PC-9 (cell line): ENCODE measurements at regions not wholly inside any gene's neighbourhood (a gene's known extent, or its start where the extent isn't known, plus 50 kb on each side); places are given as distances from the start of the nearest gene placed in this dataset.

Experiments used
- BruUV-seq: library from RNA; stranded (reverse); fragments of 400-500 nt; replicated peaks from 2 replicates; lab custom pipeline; 2021; lab: Mats Ljungman, UMichigan
- CTCF ChIA-PET: fragments of 300-600 bp; sonication (Branson Sonifier 250); formaldehyde crosslinking; loops from one replicate; lab custom pipeline; 2022; ENCODE audit warnings: antibody characterized with exemption; lab: Charles Lee
- POLR2A ChIA-PET: fragments of 300-600 bp; sonication (Branson Sonifier 250); formaldehyde crosslinking; loops from one replicate; lab custom pipeline; 2022; ENCODE audit warnings: antibody characterized with exemption; ENCODE audit not compliant: unreplicated experiment; lab: Charles Lee
- DNase-seq, 2 experiments: peaks; one replicate each; pipeline versions ENCODE4 v3.0.0 to v3.0.0-alpha.2; 2015 to 2022; ENCODE audit warnings: mixed read lengths in 1 of 2
- H2AFZ ChIP-seq: fragments of 200-600 bp; sonication (generic); 2 replicates; pipeline ENCODE4 v1.8.1; 2017; ENCODE audit warnings: antibody characterized with exemption
- H3F3A ChIP-seq: fragments of 200-600 bp; sonication (generic); 2 replicates; pipeline ENCODE4 v1.8.1; 2017; ENCODE audit warnings: antibody characterized with exemption, mild to moderate bottlenecking, low read depth; ENCODE audit not compliant: insufficient read depth
- H3K27ac ChIP-seq: fragments of 200-600 bp; sonication (generic); 2 replicates; pipeline ENCODE4 v1.6.1; 2016; ENCODE audit warnings: mixed run types
- H3K27me3 ChIP-seq: fragments of 200-600 bp; sonication (generic); 2 replicates; pipeline ENCODE4 v1.6.1; 2016; ENCODE audit warnings: low read depth, mixed run types; ENCODE audit not compliant: insufficient read depth
- H3K36me3 ChIP-seq: fragments of 200-600 bp; sonication (generic); 2 replicates; pipeline ENCODE4 v1.6.1; 2016; ENCODE audit warnings: low read depth, mixed run types
- H3K4me1 ChIP-seq: fragments of 200-600 bp; sonication (generic); replicated peaks from 2 replicates; pipeline ENCODE4 v1.6.1; 2016; ENCODE audit warnings: mixed run types; ENCODE audit not compliant: insufficient read depth
- H3K4me2 ChIP-seq: fragments of 200-600 bp; sonication (generic); 2 replicates; pipeline ENCODE4 v1.6.1; 2017; ENCODE audit warnings: mixed run types
- H3K4me3 ChIP-seq: fragments of 200-600 bp; sonication (generic); 2 replicates; pipeline ENCODE4 v1.6.1; 2016; ENCODE audit warnings: mixed run types
- H3K79me2 ChIP-seq: fragments of 200-600 bp; sonication (generic); 2 replicates; pipeline ENCODE4 v1.6.1; 2017; ENCODE audit warnings: low read depth, mixed run types
- H3K9me2 ChIP-seq: fragments of 200-600 bp; sonication (generic); 2 replicates; pipeline ENCODE4 v1.8.1; 2017; ENCODE audit warnings: mild to moderate bottlenecking; ENCODE audit not compliant: insufficient read depth
- H3K9me3 ChIP-seq: fragments of 200-600 bp; sonication (generic); 2 replicates; pipeline ENCODE4 v1.8.1; 2016; ENCODE audit warnings: low read depth; ENCODE audit not compliant: insufficient read depth
- H4K20me1 ChIP-seq: fragments of 200-600 bp; sonication (generic); 2 replicates; pipeline ENCODE4 v1.8.1; 2017; ENCODE audit not compliant: insufficient read depth
- EZH2 ChIP-seq: fragments of 200-600 bp; sonication (generic); IDR thresholded peaks from 2 replicates; pipeline ENCODE4 v1.8.0; 2017; ENCODE audit warnings: antibody characterized with exemption, low read depth
- intact Hi-C: fragments of 100-400 bp; cut with micrococcal nuclease; formaldehyde crosslinking; loops from one replicate; pipeline ENCODE4 v1.10.0; 2022; ENCODE audit not compliant: unreplicated experiment
- TF ChIP-seq, protein P1 (sequence below): fragments of 200-600 bp; sonication (generic); conservative IDR thresholded peaks from 2 replicates; pipeline ENCODE4 v1.6.1; 2017; ENCODE audit warnings: mixed run types, antibody characterized with exemption, mild to moderate bottlenecking, moderate library complexity

DNA sequence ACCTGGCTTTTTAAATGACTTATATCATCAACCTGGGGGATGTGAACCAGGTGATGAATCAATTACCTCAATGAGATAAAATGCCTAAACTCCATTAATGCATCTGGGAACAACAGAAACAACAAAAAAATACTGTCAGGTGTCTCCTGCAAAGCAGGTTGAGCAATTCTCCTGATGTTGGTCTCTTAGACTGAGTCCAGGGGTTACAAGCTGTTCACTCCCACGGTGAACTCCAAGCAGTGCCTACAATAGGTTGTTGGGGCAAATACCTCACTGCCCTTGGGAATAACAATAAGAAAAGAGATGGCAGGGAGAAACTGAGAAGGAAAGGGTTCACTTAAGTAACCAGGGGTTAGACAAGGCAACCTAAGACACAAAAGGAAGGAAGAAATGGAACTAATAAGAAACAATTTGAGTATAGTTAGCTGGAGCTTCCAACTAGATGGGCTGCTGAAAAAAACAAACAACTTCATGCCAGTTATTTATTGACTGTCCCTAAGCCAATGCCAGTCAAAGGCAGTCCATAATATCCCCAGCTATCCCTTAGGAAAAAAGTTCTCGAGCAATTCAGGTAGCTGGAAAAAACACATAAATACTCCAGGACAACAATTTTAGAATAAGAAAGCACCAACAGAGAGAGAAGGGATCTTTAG lies 97.6 kb upstream of the MAGI3 start:
- DNase-seq, result no peak
- CTCF ChIA-PET, result no interaction called here
- no TSS peak for BruUV-seq

DNA sequence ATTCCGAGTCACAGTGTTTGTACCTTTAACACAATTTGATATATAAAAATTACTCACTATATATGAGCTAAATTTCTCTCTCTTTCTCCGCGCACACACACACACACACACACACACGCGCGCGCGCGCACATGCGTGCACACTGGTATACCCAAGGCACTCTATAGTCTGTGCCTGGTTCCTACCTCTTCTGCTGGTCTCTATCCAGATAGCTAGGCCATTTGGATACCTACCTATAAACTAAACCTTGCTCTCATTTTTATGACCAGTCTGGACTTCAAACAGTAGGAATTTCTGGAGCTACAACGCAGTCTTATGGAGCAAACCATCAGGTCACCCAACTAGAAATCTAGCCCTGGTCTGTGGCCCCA lies 97.1 kb upstream of the MAGI3 start:
- H2AFZ ChIP-seq, result no peak overlapping the region
- H3K36me3 ChIP-seq, result no peaks in the 10 kb centered on the region
- H3K79me2 ChIP-seq, result no peaks in the 10 kb centered on the region
- no peaks in the 10 kb centered on the region for H3K4me1 ChIP-seq
- H3K27me3 ChIP-seq, result no peaks in the 10 kb centered on the region
- no peaks in the 10 kb centered on the region for H3K9me3 ChIP-seq
- no peaks in the 10 kb centered on the region for H3K9me2 ChIP-seq
- DNase-seq, result no peak
- H3K4me3 ChIP-seq, result no peak overlapping the region
- POLR2A ChIA-PET, result no interaction called here
- no peak overlapping the region for H3K4me2 ChIP-seq
- no peak overlapping the region for H3K27ac ChIP-seq
- no peaks in the 10 kb centered on the region for H4K20me1 ChIP-seq
- CTCF ChIA-PET, result no interaction called here
- TF ChIP-seq EZH2, result no peak
- TF ChIP-seq, protein P1, sequence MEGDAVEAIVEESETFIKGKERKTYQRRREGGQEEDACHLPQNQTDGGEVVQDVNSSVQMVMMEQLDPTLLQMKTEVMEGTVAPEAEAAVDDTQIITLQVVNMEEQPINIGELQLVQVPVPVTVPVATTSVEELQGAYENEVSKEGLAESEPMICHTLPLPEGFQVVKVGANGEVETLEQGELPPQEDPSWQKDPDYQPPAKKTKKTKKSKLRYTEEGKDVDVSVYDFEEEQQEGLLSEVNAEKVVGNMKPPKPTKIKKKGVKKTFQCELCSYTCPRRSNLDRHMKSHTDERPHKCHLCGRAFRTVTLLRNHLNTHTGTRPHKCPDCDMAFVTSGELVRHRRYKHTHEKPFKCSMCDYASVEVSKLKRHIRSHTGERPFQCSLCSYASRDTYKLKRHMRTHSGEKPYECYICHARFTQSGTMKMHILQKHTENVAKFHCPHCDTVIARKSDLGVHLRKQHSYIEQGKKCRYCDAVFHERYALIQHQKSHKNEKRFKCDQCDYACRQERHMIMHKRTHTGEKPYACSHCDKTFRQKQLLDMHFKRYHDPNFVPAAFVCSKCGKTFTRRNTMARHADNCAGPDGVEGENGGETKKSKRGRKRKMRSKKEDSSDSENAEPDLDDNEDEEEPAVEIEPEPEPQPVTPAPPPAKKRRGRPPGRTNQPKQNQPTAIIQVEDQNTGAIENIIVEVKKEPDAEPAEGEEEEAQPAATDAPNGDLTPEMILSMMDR, result no peak
- intact Hi-C loops, result no loop called here
- BruUV-seq, result no TSS peak
- no peaks in the 10 kb centered on the region for H3F3A ChIP-seq

More for the DNA sequence above, 97.6 kb upstream of the MAGI3 start:
- Histone ChIP-seq H3K4me2 (no peak overlapping the region), H3K9me3 (no peaks in the 10 kb centered on the region), H3K27ac (no peak overlapping the region), H3K36me3 (no peaks in the 10 kb centered on the region), H3K4me1 (no peaks in the 10 kb centered on the region), H3K9me2 (no peaks in the 10 kb centered on the region), H3F3A (no peaks in the 10 kb centered on the region), H3K4me3 (no peak overlapping the region), H2AFZ (no peak overlapping the region), H4K20me1 (no peaks in the 10 kb centered on the region), H3K79me2 (no peaks in the 10 kb centered on the region), H3K27me3 (no peaks in the 10 kb centered on the region)
- no peak for TF ChIP-seq EZH2
- TF ChIP-seq, protein P1, result no peak
- POLR2A ChIA-PET, result no interaction called here
- intact Hi-C loops, result no loop called here

DNA sequence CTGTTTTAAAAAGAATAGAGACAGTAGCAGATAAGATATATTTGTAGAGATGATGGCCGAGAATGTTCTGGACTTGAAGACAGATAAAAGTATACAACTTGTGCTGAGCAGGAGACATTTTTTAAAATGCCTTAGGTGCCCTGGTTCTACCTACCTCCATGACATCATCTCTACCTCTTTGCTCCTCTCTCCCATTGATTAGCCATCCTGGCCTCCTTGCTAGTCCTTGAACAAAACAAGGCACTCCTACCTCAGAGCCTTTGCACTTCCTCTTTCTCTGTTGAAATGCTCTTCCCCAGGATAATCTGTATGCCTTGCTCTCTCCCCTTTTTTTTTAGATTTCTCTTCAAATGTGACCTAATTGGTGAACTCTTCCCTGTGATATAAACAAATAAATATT lies 92.6 kb upstream of the MAGI3 start:
- Histone ChIP-seq H3K4me1 (no peaks in the 10 kb centered on the region), H3K27me3 (no peaks in the 10 kb centered on the region), H3K4me2 (no peak overlapping the region), H3K36me3 (no peaks in the 10 kb centered on the region), H3K79me2 (no peaks in the 10 kb centered on the region), H3K9me2 (no peaks in the 10 kb centered on the region), H4K20me1 (no peaks in the 10 kb centered on the region), H3K4me3 (no peak overlapping the region), H3K27ac (no peak overlapping the region), H3K9me3 (no peaks in the 10 kb centered on the region), H3F3A (no peaks in the 10 kb centered on the region), H2AFZ (no peak overlapping the region)
- ChIA-PET POLR2A (no interaction called here), CTCF (no interaction called here)
- DNase-seq, result no peak
- intact Hi-C loops, result no loop called here
- no peak for TF ChIP-seq EZH2
- TF ChIP-seq, protein P1, result no peak
- no TSS peak for BruUV-seq
